ENCODE measurements at regions not wholly inside any gene's neighbourhood (a gene's known extent, or its start where the extent isn't known, plus 50 kb on each side); places are given as distances from the start of the nearest gene placed in this dataset.

GRCh38 chr16:64470916-64471315 is 650.9 kb downstream of the CDH11 start:
- TF ChIP-seq CTCF (IDR thresholded peaks at IDR 0.05): no peak
- no peak for TF ChIP-seq POLR2A (IDR thresholded peaks at IDR 0.05)
- TF ChIP-seq POLR2AphosphoS5 (IDR thresholded peaks at IDR 0.05; ENCODE audit: insufficient read depth in 1 of 2, low read depth in 1 of 2): no peak

All from vagina (tissue), 2 donors.